A673 (cell line): ENCODE measurements at regions not wholly inside any gene's neighbourhood (a gene's known extent, or its start where the extent isn't known, plus 50 kb on each side); places are given as distances from the start of the nearest gene placed in this dataset.

ENCODE experiments used
- EZH2 ChIP-seq: fragments of 200-600 bp; sonication (generic); IDR thresholded peaks from 2 replicates; pipeline ENCODE4 v1.6.1; 2017; ENCODE audit warnings: borderline replicate concordance, low read depth, mild to moderate bottlenecking, mixed read lengths, antibody characterized with exemption, low read length; ENCODE audit not compliant: poor library complexity, severe bottlenecking
- TF ChIP-seq, protein P1 (sequence below): fragments of 300-800, 200-600 bp; sonication (generic); conservative IDR thresholded peaks from 2 replicates; pipeline ENCODE4 v1.5.1; 2017; ENCODE audit warnings: low read depth, mild to moderate bottlenecking, antibody characterized with exemption, low read length, moderate library complexity, mixed read lengths

DNA sequence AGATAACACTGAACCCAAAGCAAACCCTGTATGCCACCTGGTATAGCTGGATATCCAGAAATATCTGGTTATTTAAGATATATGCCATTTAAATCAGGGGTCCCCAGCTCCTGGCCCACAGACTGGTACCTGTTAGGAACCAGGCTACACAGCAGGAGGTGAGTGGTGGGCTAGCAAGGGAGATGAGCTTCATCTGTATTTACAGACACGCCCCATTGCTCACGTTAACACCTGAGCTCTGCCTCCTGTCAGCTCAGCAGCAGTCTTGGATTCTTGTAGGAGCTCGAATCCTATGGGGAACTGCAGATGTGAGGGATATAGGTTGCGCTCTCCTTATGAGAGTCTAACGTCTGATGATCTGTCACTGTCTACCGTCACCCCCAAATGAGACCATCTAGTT is 646.6 kb downstream of the TLE4 start:
- TF ChIP-seq, protein P1, sequence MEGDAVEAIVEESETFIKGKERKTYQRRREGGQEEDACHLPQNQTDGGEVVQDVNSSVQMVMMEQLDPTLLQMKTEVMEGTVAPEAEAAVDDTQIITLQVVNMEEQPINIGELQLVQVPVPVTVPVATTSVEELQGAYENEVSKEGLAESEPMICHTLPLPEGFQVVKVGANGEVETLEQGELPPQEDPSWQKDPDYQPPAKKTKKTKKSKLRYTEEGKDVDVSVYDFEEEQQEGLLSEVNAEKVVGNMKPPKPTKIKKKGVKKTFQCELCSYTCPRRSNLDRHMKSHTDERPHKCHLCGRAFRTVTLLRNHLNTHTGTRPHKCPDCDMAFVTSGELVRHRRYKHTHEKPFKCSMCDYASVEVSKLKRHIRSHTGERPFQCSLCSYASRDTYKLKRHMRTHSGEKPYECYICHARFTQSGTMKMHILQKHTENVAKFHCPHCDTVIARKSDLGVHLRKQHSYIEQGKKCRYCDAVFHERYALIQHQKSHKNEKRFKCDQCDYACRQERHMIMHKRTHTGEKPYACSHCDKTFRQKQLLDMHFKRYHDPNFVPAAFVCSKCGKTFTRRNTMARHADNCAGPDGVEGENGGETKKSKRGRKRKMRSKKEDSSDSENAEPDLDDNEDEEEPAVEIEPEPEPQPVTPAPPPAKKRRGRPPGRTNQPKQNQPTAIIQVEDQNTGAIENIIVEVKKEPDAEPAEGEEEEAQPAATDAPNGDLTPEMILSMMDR = no peak
- no peak for TF ChIP-seq EZH2
